ENCODE measurements at regions not wholly inside any gene's neighbourhood (a gene's known extent, or its start where the extent isn't known, plus 50 kb on each side); places are given as distances from the start of the nearest gene placed in this dataset.

- no peak for TF ChIP-seq REST (IDR thresholded peaks at IDR 0.05; ENCODE audit: low read depth, low read length)
- TF ChIP-seq PBX3 (IDR thresholded peaks at IDR 0.05): no peak
- TF ChIP-seq EP300 (IDR thresholded peaks at IDR 0.05; ENCODE audit: borderline replicate concordance in 1 of 2, low read depth in 1 of 2, low read length in 1 of 2): no peak
- TF ChIP-seq NFIC (IDR thresholded peaks at IDR 0.05; ENCODE audit: borderline replicate concordance): no peak
- no peak for TF ChIP-seq FOXM1 (IDR thresholded peaks at IDR 0.05; ENCODE audit: low read depth)
- TF ChIP-seq SIN3A (IDR thresholded peaks at IDR 0.05; ENCODE audit: borderline replicate concordance, low read depth, low read length): no peak
- TF ChIP-seq CHD2 (IDR thresholded peaks at IDR 0.05; ENCODE audit: low read length, partially characterized antibody): no peak
- no peak for TF ChIP-seq YY1 (IDR thresholded peaks at IDR 0.05; ENCODE audit: low read depth)
- TF ChIP-seq GABPA (IDR thresholded peaks at IDR 0.05; ENCODE audit: low read depth): no peak
- TF ChIP-seq ELF1 (IDR thresholded peaks at IDR 0.05): no peak
- TF ChIP-seq GATA2 (CRISPR knock-in tag; IDR thresholded peaks at IDR 0.05): no peak
- TF ChIP-seq RCOR1 (IDR thresholded peaks at IDR 0.05; ENCODE audit: low read length): no peak
- TF ChIP-seq TCF12 (IDR thresholded peaks at IDR 0.05): no peak
Observed at GRCh38 chr4:175891231-175891630, 79.2 kb upstream of the GPM6A start (continued).

- Histone ChIP-seq H3K36me3 (replicated peaks in 1 of 2; ENCODE audit: control insufficient read depth in 1 of 2, insufficient read depth in 2 of 2, low read length in 1 of 2) (no peaks in the 10 kb centered on the region), H3K9ac (no peak overlapping the region), H3K9me3 (no peaks in the 10 kb centered on the region), H3K79me2 (ENCODE audit: insufficient read depth) (no peaks in the 10 kb centered on the region), H3F3A (replicated peaks; ENCODE audit: insufficient read depth) (no peaks in the 10 kb centered on the region), H3K9me2 (no peaks in the 10 kb centered on the region), H3K27me3 (ENCODE audit: insufficient read depth) (no peaks in the 10 kb centered on the region), H2AFZ (ENCODE audit: low read depth) (no peak overlapping the region), H3K4me1 (ENCODE audit: control insufficient read depth in 1 of 2, insufficient read depth in 2 of 2, low read depth in 1 of 2, low read length in 1 of 2) (no peaks in the 10 kb centered on the region), H3K4me3 (ENCODE audit: low read depth in 2 of 2, low read length in 1 of 2) (no peak overlapping the region), H4K20me1 (ENCODE audit: insufficient read depth) (no peaks in the 10 kb centered on the region), H3K4me2 (no peak overlapping the region), H3K27ac (ENCODE audit: low read depth in 2 of 2, low read length in 1 of 2) (no peak overlapping the region)
- DNase-seq: peak; percentile 1
- ChIA-PET POLR2A (no interaction called here), CTCF (interaction anchor here (0.6 to 1.4 kb wide), 4 partner anchors 24 to 330 kb away, joined by 3 to 4 read pairs (median 3); no protein-coding TSS in a partner anchor)
- 3% methylated on average over 2 of the region's 2 CpGs for WGBS (ENCODE audit: low lambda C conversion rate)
- TF ChIP-seq RCOR1 (IDR thresholded peaks at IDR 0.05; ENCODE audit: low read length): no peak
- TF ChIP-seq POLR2AphosphoS5 (IDR thresholded peaks at IDR 0.05; ENCODE audit: low read depth, low read length): no peak
- peak; percentile 58 for TF ChIP-seq CTCF (IDR thresholded peaks at IDR 0.05)
- peak; percentile 51 for TF ChIP-seq RAD21 (IDR thresholded peaks at IDR 0.05; ENCODE audit: low read length)
- peak; percentile 27; the same call in 1 of the 2 replicates for TF ChIP-seq SMC3 (IDR thresholded peaks at IDR 0.05; ENCODE audit: low read depth, low read length)
Observed at GRCh38 chr4:175891851-175892250, 79.8 kb upstream of the GPM6A start.

All from SK-N-SH (cell line).